ENCODE measurements at regions not wholly inside any gene's neighbourhood (a gene's known extent, or its start where the extent isn't known, plus 50 kb on each side); places are given as distances from the start of the nearest gene placed in this dataset.
A peak's percentile ranks its signal among the peaks of the same experiment; 100 is the strongest.

- Histone ChIP-seq H3K27ac (peak overlapping the region; percentile 31 to 35), H3K9me3 (no peaks in the 10 kb centered on the region), H3K36me3 (no peaks in the 10 kb centered on the region), H3K4me1 (peaks cover 5 to 18% of the 10 kb centered on the region in 2 donors), H3K4me3 (no peak overlapping the region), H3K27me3 (no peaks in the 10 kb centered on the region)
- no peak for TF ChIP-seq POLR2A (IDR thresholded peaks at IDR 0.05)
- no peak for TF ChIP-seq CTCF (IDR thresholded peaks at IDR 0.05)
- DNase-seq = peak; percentile 58 to 73
- intact Hi-C loops (cut with DNase I; ENCODE audit: low total_unique reads) = no loop called here
These were observed 187.8 kb downstream of the ETS2 start for GRCh38 chr21:38993561-38993960.

- TF ChIP-seq CTCF (IDR thresholded peaks at IDR 0.05) (no peak), POLR2A (IDR thresholded peaks at IDR 0.05) (no peak)
- intact Hi-C loops (cut with DNase I; ENCODE audit: low total_unique reads) = no loop called here
- Histone ChIP-seq H3K27ac (peak overlapping the region; percentile 48 to 60), H3K4me1 (peaks cover 5 to 22% of the 10 kb centered on the region in 2 donors), H3K4me3 (no peak overlapping the region), H3K27me3 (no peaks in the 10 kb centered on the region), H3K9me3 (no peaks in the 10 kb centered on the region), H3K36me3 (no peaks in the 10 kb centered on the region)
- no peak for DNase-seq
These were observed 187.0 kb downstream of the ETS2 start for GRCh38 chr21:38992737-38993136.

- H3K4me1 ChIP-seq = peaks cover 9 to 22% of the 10 kb centered on the region in 2 donors
- H3K4me3 ChIP-seq = no peak overlapping the region
- H3K27ac ChIP-seq = peak overlapping the region; percentile 60 to 63
- no peaks in the 10 kb centered on the region for H3K36me3 ChIP-seq
- H3K27me3 ChIP-seq = no peaks in the 10 kb centered on the region
- no peak for DNase-seq
- TF ChIP-seq POLR2A (IDR thresholded peaks at IDR 0.05) = no peak
- TF ChIP-seq CTCF (IDR thresholded peaks at IDR 0.05) = no peak
- no peaks in the 10 kb centered on the region for H3K9me3 ChIP-seq
- intact Hi-C loops (cut with DNase I; ENCODE audit: low total_unique reads) = no loop called here
These were observed 184.7 kb downstream of the ETS2 start for GRCh38 chr21:38990424-38990794.

GRCh38 chr21:38989745-38990423 lies 184.2 kb downstream of the ETS2 start:
- intact Hi-C loops (cut with DNase I; ENCODE audit: low total_unique reads) = no loop called here
- peak overlapping the region; percentile 60 to 63 for H3K27ac ChIP-seq

More at GRCh38 chr21:38989745-38990423, 184.2 kb downstream of the ETS2 start:
- TF ChIP-seq CTCF (IDR thresholded peaks at IDR 0.05) = no peak
- no peak for TF ChIP-seq POLR2A (IDR thresholded peaks at IDR 0.05)
- no peak overlapping the region for H3K4me3 ChIP-seq
- H3K27me3 ChIP-seq = no peaks in the 10 kb centered on the region
- no peaks in the 10 kb centered on the region for H3K36me3 ChIP-seq
- peak; percentile 64 to 80 for DNase-seq
- no peaks in the 10 kb centered on the region for H3K9me3 ChIP-seq
- H3K4me1 ChIP-seq = peaks cover 9 to 22% of the 10 kb centered on the region in 2 donors
